HCT116 (cell line): ENCODE measurements at regions not wholly inside any gene's neighbourhood (a gene's known extent, or its start where the extent isn't known, plus 50 kb on each side); places are given as distances from the start of the nearest gene placed in this dataset.

Experiments
- ATAC-seq: fragments of 200-7000 bp; cut with Tn5 transposase; 2 replicates; pipeline ENCODE4 v1.9.1; 2020; ENCODE audit warnings: mild to moderate bottlenecking, moderate library complexity
- BruUV-seq: library from RNA; stranded (reverse); fragments of 400-500 nt; replicated peaks from 2 replicates; lab custom pipeline; 2021; lab: Mats Ljungman, UMichigan
- CTCF ChIA-PET: fragments of 300-600 bp; sonication (Branson Sonifier 250); formaldehyde crosslinking; loops from one replicate; lab custom pipeline; 2021; ENCODE audit warnings: antibody characterized with exemption; lab: Charles Lee
- POLR2A ChIA-PET: fragments of 300-600, 350-600 bp; sonication (Branson Sonifier 250); formaldehyde crosslinking; loops from one replicate; lab custom pipeline; 2021; ENCODE audit warnings: antibody characterized with exemption; lab: Charles Lee
- RAD21 ChIA-PET, 2 experiments: fragments of 300-600 bp; sonication (Branson Sonifier 250); formaldehyde crosslinking; loops; one replicate each; lab custom pipeline; 2023; ENCODE audit warnings: low total read pairs in 2 of 2; ENCODE audit not compliant: uncharacterized antibody in 2 of 2, unreplicated experiment in 2 of 2, low non-redundant PET in 1 of 2; lab: Charles Lee
- DNase-seq: peaks from one replicate; pipeline ENCODE4 v3.0.0-alpha.2; 2010; ENCODE audit warnings: low read depth, low spot score
- H2AFZ ChIP-seq: fragments of 200-600 bp; shearing (Covaris generic), sonication (generic); 2 replicates; pipeline ENCODE4 v1.6.1; 2017; ENCODE audit warnings: low read depth, mixed run types, mixed read lengths, antibody characterized with exemption, low read length; ENCODE audit not compliant: poor library complexity, severe bottlenecking
- H3K27ac ChIP-seq: 2 replicates; pipeline ENCODE4 v1.5.1; 2012; ENCODE audit warnings: low read depth, low read length
- H3K27me3 ChIP-seq: fragments of 200-600 bp; sonication (generic); 2 replicates; pipeline ENCODE4 v1.6.1; 2016; ENCODE audit warnings: mixed run types, low read length, mixed read lengths; ENCODE audit not compliant: insufficient read depth
- H3K36me3 ChIP-seq, 2 experiments: fragments of 200-500 bp in 1 of 2; fragments of 200-600 bp in 1 of 2; sonication (Bioruptor generic) in 1 of 2; sonication (generic) in 1 of 2; 2 replicates each; pipeline versions ENCODE4 v1.5.1 to v1.6.1; 2014 to 2016; ENCODE audit warnings: low read length in 2 of 2, inconsistent platforms in 1 of 2, mixed read lengths in 1 of 2, mixed run types in 1 of 2; ENCODE audit not compliant: insufficient read depth in 2 of 2, control insufficient read depth in 1 of 2
- H3K4me1 ChIP-seq, 2 experiments: fragments of 200-600 bp in 1 of 2; sonication (generic) in 1 of 2; 2 replicates each; pipeline versions ENCODE4 v1.5.1 to v1.6.1; 2012 to 2017; ENCODE audit warnings: low read length in 2 of 2, inconsistent platforms in 1 of 2, mild to moderate bottlenecking in 1 of 2, mixed read lengths in 1 of 2, mixed run types in 1 of 2, moderate library complexity in 1 of 2; ENCODE audit not compliant: insufficient read depth in 2 of 2, control insufficient read depth in 1 of 2
- H3K4me2 ChIP-seq: fragments of 200-600 bp; sonication (generic); 2 replicates; pipeline ENCODE4 v1.6.1; 2017; ENCODE audit warnings: mixed run types, low read length, mixed read lengths
- H3K4me3 ChIP-seq, 2 experiments: fragments of 200-600 bp in 1 of 2; sonication (generic) in 1 of 2; replicated peaks in 1 of 2; 2 replicates each; pipeline ENCODE4 v1.5.1; 2011 to 2016; ENCODE audit warnings: low read length in 2 of 2, control low read depth in 1 of 2, low read depth in 1 of 2, mild to moderate bottlenecking in 1 of 2, mixed read lengths in 1 of 2, mixed run types in 1 of 2
- H3K79me2 ChIP-seq: fragments of 200-600 bp; sonication (generic); 2 replicates; pipeline ENCODE4 v1.6.1; 2017; ENCODE audit warnings: mild to moderate bottlenecking, mixed run types, low read length, moderate library complexity, mixed read lengths; ENCODE audit not compliant: insufficient read depth
- H3K9ac ChIP-seq: fragments of 200-600 bp; sonication (generic); 2 replicates; pipeline ENCODE4 v1.6.1; 2016; ENCODE audit warnings: low read length, mixed read lengths
- H3K9me2 ChIP-seq: fragments of 200-600 bp; sonication (generic), shearing (Covaris generic); 2 replicates; pipeline ENCODE4 v1.6.1; 2017; ENCODE audit warnings: mixed run types, mild to moderate bottlenecking, moderate library complexity; ENCODE audit not compliant: insufficient read depth
- H3K9me3 ChIP-seq, 2 experiments: fragments of 200-500 bp in 1 of 2; fragments of 200-600 bp in 1 of 2; sonication (Bioruptor generic) in 1 of 2; sonication (generic) in 1 of 2; 2 replicates each; pipeline ENCODE4 v1.6.1; 2014 to 2017; ENCODE audit warnings: low read length in 2 of 2, mixed read lengths in 2 of 2, inconsistent platforms in 1 of 2, low read depth in 1 of 2, mild to moderate bottlenecking in 1 of 2, mixed run types in 1 of 2, moderate library complexity in 1 of 2; ENCODE audit not compliant: control insufficient read depth in 1 of 2, insufficient read depth in 1 of 2
- H4K20me1 ChIP-seq: fragments of 200-600 bp; sonication (generic), shearing (Covaris generic); 2 replicates; pipeline ENCODE4 v1.6.1; 2017; ENCODE audit warnings: mixed run types, mild to moderate bottlenecking, moderate library complexity; ENCODE audit not compliant: insufficient read depth
- RAD21 ChIP-seq: IDR thresholded peaks from 2 replicates; pipeline ENCODE4 v1.6.1; 2012; ENCODE audit warnings: low read depth, mild to moderate bottlenecking
- YY1 ChIP-seq: IDR thresholded peaks from 2 replicates; pipeline ENCODE4 v1.6.1; 2011; ENCODE audit warnings: low read length, low read depth, moderate library complexity, mild to moderate bottlenecking; ENCODE audit not compliant: insufficient replicate concordance; ENCODE audit errors: extremely low read depth
- intact Hi-C: fragments of 100-400 bp; cut with micrococcal nuclease; formaldehyde crosslinking; loops from 2 replicates; pipeline ENCODE4 v1.10.0; 2022
- TF ChIP-seq, protein P1 (sequence below), 3 experiments: fragments of 200-600 bp in 1 of 3; sonication (generic) in 1 of 3; IDR thresholded peaks in 2 of 3; conservative IDR thresholded peaks in 1 of 3; 2 replicates each; pipeline ENCODE4 v1.5.1; 2012 to 2017; ENCODE audit warnings: low read depth in 2 of 3, low read length in 2 of 3, antibody characterized with exemption in 1 of 3, borderline replicate concordance in 1 of 3, control low read depth in 1 of 3, mild to moderate bottlenecking in 1 of 3, mixed read lengths in 1 of 3, mixed run types in 1 of 3, moderate library complexity in 1 of 3; ENCODE audit not compliant: insufficient read depth in 1 of 3
- TF ChIP-seq, protein P2 (sequence below): IDR thresholded peaks from 2 replicates; pipeline ENCODE4 v1.6.1; 2012; ENCODE audit warnings: low read depth

DNA sequence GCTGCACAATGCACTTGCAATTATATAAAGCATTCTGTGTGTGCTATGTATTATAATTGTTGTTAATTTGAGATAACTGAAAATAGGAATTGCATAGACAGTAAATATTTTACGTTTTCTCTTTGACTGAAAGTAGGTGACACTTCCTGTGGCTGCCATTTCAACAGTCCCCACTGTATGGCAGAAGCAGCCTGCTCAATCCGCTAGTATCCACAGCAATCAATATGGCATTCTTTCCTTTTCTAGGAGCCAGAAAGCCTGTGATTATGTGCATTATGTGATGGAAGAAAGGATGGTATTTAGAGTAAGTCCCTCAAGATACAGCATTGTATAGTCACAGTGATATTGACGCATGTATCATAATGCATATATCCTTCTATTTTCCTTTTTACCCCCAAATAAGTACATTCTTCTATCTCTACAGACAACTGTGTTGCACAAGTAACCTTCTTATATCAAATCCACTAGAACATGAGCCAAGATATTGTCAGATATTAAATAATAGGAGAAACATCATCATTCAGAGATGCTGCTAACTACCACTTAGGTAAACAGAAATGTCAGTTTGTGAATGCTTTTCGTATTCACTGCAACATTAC, 59.7 kb downstream of the CARTPT start:
- Histone ChIP-seq H2AFZ (peak overlapping the region; percentile 91), H3K4me1 (peaks cover 0 to 9% of the 10 kb centered on the region in 2 experiments; a peak in 2 of 4 replicates), H4K20me1 (no peaks in the 10 kb centered on the region), H3K27ac (no peak overlapping the region), H3K79me2 (no peaks in the 10 kb centered on the region), H3K9me3 (no peaks in the 10 kb centered on the region), H3K4me3 (no peak overlapping the region), H3K36me3 (no peaks in the 10 kb centered on the region), H3K4me2 (peak overlapping the region; percentile 34; the same call in 1 of the 2 replicates), H3K9ac (no peak overlapping the region), H3K27me3 (no peaks in the 10 kb centered on the region), H3K9me2 (no peaks in the 10 kb centered on the region)
- intact Hi-C loops: loop anchor here (1.0 to 10.0 kb wide), 4 partner anchors 491 to 1756 kb away; no protein-coding TSS in a partner anchor
- TF ChIP-seq, protein P1, sequence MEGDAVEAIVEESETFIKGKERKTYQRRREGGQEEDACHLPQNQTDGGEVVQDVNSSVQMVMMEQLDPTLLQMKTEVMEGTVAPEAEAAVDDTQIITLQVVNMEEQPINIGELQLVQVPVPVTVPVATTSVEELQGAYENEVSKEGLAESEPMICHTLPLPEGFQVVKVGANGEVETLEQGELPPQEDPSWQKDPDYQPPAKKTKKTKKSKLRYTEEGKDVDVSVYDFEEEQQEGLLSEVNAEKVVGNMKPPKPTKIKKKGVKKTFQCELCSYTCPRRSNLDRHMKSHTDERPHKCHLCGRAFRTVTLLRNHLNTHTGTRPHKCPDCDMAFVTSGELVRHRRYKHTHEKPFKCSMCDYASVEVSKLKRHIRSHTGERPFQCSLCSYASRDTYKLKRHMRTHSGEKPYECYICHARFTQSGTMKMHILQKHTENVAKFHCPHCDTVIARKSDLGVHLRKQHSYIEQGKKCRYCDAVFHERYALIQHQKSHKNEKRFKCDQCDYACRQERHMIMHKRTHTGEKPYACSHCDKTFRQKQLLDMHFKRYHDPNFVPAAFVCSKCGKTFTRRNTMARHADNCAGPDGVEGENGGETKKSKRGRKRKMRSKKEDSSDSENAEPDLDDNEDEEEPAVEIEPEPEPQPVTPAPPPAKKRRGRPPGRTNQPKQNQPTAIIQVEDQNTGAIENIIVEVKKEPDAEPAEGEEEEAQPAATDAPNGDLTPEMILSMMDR (IDR thresholded peaks at IDR 0.05 in 2 of 3, conservative IDR thresholded peaks at IDR 0.05 in 1 of 3; ENCODE audit: borderline replicate concordance in 1 of 3, insufficient read depth in 1 of 3, low read depth in 2 of 3, low read length in 2 of 3): peak; percentile 80 to 96 (median 83)
- TF ChIP-seq YY1 (peak; percentile 48), RAD21 (peak; percentile 95)
- TF ChIP-seq, protein P2, sequence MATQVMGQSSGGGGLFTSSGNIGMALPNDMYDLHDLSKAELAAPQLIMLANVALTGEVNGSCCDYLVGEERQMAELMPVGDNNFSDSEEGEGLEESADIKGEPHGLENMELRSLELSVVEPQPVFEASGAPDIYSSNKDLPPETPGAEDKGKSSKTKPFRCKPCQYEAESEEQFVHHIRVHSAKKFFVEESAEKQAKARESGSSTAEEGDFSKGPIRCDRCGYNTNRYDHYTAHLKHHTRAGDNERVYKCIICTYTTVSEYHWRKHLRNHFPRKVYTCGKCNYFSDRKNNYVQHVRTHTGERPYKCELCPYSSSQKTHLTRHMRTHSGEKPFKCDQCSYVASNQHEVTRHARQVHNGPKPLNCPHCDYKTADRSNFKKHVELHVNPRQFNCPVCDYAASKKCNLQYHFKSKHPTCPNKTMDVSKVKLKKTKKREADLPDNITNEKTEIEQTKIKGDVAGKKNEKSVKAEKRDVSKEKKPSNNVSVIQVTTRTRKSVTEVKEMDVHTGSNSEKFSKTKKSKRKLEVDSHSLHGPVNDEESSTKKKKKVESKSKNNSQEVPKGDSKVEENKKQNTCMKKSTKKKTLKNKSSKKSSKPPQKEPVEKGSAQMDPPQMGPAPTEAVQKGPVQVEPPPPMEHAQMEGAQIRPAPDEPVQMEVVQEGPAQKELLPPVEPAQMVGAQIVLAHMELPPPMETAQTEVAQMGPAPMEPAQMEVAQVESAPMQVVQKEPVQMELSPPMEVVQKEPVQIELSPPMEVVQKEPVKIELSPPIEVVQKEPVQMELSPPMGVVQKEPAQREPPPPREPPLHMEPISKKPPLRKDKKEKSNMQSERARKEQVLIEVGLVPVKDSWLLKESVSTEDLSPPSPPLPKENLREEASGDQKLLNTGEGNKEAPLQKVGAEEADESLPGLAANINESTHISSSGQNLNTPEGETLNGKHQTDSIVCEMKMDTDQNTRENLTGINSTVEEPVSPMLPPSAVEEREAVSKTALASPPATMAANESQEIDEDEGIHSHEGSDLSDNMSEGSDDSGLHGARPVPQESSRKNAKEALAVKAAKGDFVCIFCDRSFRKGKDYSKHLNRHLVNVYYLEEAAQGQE: no peak
- RAD21 ChIA-PET: no interaction called here
- CTCF ChIA-PET: interaction anchor here (1.0 to 1.7 kb wide), 3 partner anchors 9 to 530 kb away, joined by 3 to 6 read pairs (median 3); no protein-coding TSS in a partner anchor
- peak; percentile 83 for ATAC-seq
- BruUV-seq: no TSS peak
- DNase-seq: peak; percentile 45
- POLR2A ChIA-PET: interaction anchor here (0.6 kb wide), 1 partner anchor 172 kb away, joined by 3 read pairs; no protein-coding TSS in a partner anchor
